ENCODE measurements at regions not wholly inside any gene's neighbourhood (a gene's known extent, or its start where the extent isn't known, plus 50 kb on each side); places are given as distances from the start of the nearest gene placed in this dataset.

GRCh38 chr12:91967590-91967989 is 178.1 kb downstream of the BTG1 start:
- TF ChIP-seq CTCF (IDR thresholded peaks at IDR 0.05; ENCODE audit: low read depth, low read length) = no peak
- no peak for TF ChIP-seq MAX (IDR thresholded peaks at IDR 0.05; ENCODE audit: low read depth, low read length)
- no peak for TF ChIP-seq POLR2A (IDR thresholded peaks at IDR 0.05; ENCODE audit: extremely low read depth, insufficient read length)
- TF ChIP-seq MYC (IDR thresholded peaks at IDR 0.05; ENCODE audit: low read depth, low read length) = no peak
- no peak for DNase-seq (ENCODE audit: low read depth)
- H3K4me3 ChIP-seq (ENCODE audit: low read depth, low read length) = no peak overlapping the region

- TF ChIP-seq MAX (IDR thresholded peaks at IDR 0.05; ENCODE audit: low read depth, low read length) = no peak
- no peak for TF ChIP-seq POLR2A (IDR thresholded peaks at IDR 0.05; ENCODE audit: extremely low read depth, insufficient read length)
- TF ChIP-seq CTCF (IDR thresholded peaks at IDR 0.05; ENCODE audit: low read depth, low read length) = no peak
- TF ChIP-seq MYC (IDR thresholded peaks at IDR 0.05; ENCODE audit: low read depth, low read length) = no peak
- DNase-seq (ENCODE audit: low read depth) = no peak
- H3K4me3 ChIP-seq (ENCODE audit: low read depth, low read length) = no peak overlapping the region
These were observed 179.9 kb downstream of the BTG1 start for GRCh38 chr12:91965781-91966180.

- TF ChIP-seq CTCF (IDR thresholded peaks at IDR 0.05; ENCODE audit: low read depth, low read length) (no peak), MAX (IDR thresholded peaks at IDR 0.05; ENCODE audit: low read depth, low read length) (no peak), MYC (IDR thresholded peaks at IDR 0.05; ENCODE audit: low read depth, low read length) (no peak), POLR2A (IDR thresholded peaks at IDR 0.05; ENCODE audit: extremely low read depth, insufficient read length) (no peak)
- DNase-seq (ENCODE audit: low read depth) = no peak
- no peak overlapping the region for H3K4me3 ChIP-seq (ENCODE audit: low read depth, low read length)
These were observed 181.1 kb downstream of the BTG1 start for GRCh38 chr12:91964501-91964900.

GRCh38 chr12:91959220-91959619 is 186.4 kb downstream of the BTG1 start:
- TF ChIP-seq MAX (IDR thresholded peaks at IDR 0.05; ENCODE audit: low read depth, low read length) = no peak
- no peak for TF ChIP-seq CTCF (IDR thresholded peaks at IDR 0.05; ENCODE audit: low read depth, low read length)
- no peak for TF ChIP-seq MYC (IDR thresholded peaks at IDR 0.05; ENCODE audit: low read depth, low read length)
- TF ChIP-seq POLR2A (IDR thresholded peaks at IDR 0.05; ENCODE audit: extremely low read depth, insufficient read length) = no peak
- H3K4me3 ChIP-seq (ENCODE audit: low read depth, low read length) = no peak overlapping the region
- no peak for DNase-seq (ENCODE audit: low read depth)

- DNase-seq (ENCODE audit: low read depth) = no peak
- no peak overlapping the region for H3K4me3 ChIP-seq (ENCODE audit: low read depth, low read length)
- TF ChIP-seq MAX (IDR thresholded peaks at IDR 0.05; ENCODE audit: low read depth, low read length) (no peak), POLR2A (IDR thresholded peaks at IDR 0.05; ENCODE audit: extremely low read depth, insufficient read length) (no peak), MYC (IDR thresholded peaks at IDR 0.05; ENCODE audit: low read depth, low read length) (no peak), CTCF (IDR thresholded peaks at IDR 0.05; ENCODE audit: low read depth, low read length) (no peak)
These were observed 186.8 kb downstream of the BTG1 start for GRCh38 chr12:91958816-91959215.

- no peak for TF ChIP-seq MAX (IDR thresholded peaks at IDR 0.05; ENCODE audit: low read depth, low read length)
- no peak for TF ChIP-seq MYC (IDR thresholded peaks at IDR 0.05; ENCODE audit: low read depth, low read length)
- no peak for TF ChIP-seq POLR2A (IDR thresholded peaks at IDR 0.05; ENCODE audit: extremely low read depth, insufficient read length)
- no peak for TF ChIP-seq CTCF (IDR thresholded peaks at IDR 0.05; ENCODE audit: low read depth, low read length)
These were observed 190.9 kb downstream of the BTG1 start for GRCh38 chr12:91954747-91955146.

More at GRCh38 chr12:91954747-91955146, 190.9 kb downstream of the BTG1 start:
- no peak overlapping the region for H3K4me3 ChIP-seq (ENCODE audit: low read depth, low read length)
- no peak for DNase-seq (ENCODE audit: low read depth)
